Erythroblast (primary cell): ENCODE measurements at regions not wholly inside any gene's neighbourhood (a gene's known extent, or its start where the extent isn't known, plus 50 kb on each side); places are given as distances from the start of the nearest gene placed in this dataset.

Experiments
- DNase-seq, 2 experiments: peaks; one replicate each; lab custom pipeline; 2025; lab: John Stamatoyannopoulos, UW
- GATA1 ChIP-seq: IDR thresholded peaks from 2 replicates; pipeline ENCODE4 v1.6.1; 2011; ENCODE audit warnings: low read depth, mild to moderate bottlenecking, control low read depth, low read length, moderate library complexity
- POLR2A ChIP-seq: IDR thresholded peaks from 2 replicates; pipeline ENCODE4 v1.6.1; 2011; ENCODE audit warnings: mild to moderate bottlenecking, low read length

- no peak for DNase-seq
- no peak for TF ChIP-seq GATA1
- TF ChIP-seq POLR2A: no peak
Observed at GRCh38 chr3:174651951-174652350, 207.2 kb upstream of the NAALADL2 start.

GRCh38 chr3:174659511-174659910 is 199.6 kb upstream of the NAALADL2 start:
- no peak for DNase-seq
- no peak for TF ChIP-seq GATA1

DNA sequence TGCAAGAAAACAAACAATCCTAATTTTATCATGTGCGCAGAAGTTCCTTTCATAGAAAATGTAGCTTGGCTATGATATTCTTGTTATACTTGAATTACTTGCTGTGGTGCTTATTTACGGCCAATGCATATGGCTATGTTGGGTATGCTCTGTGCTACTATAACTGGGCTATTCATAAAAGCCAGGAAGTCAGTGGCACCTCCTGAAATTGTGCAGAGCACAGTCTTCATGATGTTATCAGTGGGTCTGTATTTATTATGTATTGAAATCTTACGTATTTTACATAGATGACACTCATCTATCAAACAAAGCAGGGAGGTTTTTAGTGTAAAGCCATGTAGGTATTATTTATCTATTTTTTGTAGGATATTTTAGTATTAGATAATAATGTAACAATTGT is 196.5 kb upstream of the NAALADL2 start:
- TF ChIP-seq POLR2A (no peak), GATA1 (no peak)
- no peak for DNase-seq

DNA sequence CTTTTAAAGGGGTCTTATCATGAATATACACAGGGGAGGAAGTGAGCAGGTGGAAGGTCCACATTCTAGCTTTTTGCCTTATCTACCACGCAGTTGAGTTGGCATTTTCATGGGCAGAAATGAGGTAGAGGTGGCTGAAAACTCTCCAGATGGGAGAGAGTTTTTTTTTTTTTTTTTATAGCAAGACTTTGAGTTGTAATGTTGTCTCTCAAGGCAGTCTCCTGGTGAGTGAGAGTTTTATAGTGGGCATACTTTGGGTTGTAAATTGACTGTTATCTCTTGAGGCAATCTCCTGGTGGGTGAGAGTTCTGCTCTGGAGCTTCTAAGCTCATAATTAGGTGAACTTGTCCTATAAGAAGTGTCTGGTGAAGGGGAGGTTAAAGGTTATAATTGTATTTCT is 191.7 kb upstream of the NAALADL2 start:
- no peak for TF ChIP-seq GATA1
- TF ChIP-seq POLR2A: no peak
- no peak for DNase-seq

DNA sequence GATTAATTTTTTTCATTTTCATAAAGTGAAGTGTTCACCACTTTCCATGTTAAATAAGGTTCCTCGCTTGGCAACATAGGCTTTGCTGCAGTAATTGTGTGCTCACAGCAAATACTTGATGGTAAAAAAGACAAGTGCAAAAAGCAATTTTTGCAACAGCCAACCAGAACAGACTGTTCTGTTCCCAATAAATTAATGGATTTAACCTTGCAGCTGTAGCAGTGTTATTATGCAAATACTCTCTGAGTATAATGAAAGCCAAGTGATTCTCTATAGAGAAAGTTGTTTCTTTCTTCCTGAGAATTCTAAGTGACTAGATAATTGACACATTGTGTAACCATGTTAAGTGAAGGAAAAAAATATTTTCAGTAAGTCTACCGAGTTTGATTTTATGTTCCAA is 183.7 kb upstream of the NAALADL2 start:
- TF ChIP-seq POLR2A (no peak), GATA1 (no peak)
- no peak for DNase-seq

DNA sequence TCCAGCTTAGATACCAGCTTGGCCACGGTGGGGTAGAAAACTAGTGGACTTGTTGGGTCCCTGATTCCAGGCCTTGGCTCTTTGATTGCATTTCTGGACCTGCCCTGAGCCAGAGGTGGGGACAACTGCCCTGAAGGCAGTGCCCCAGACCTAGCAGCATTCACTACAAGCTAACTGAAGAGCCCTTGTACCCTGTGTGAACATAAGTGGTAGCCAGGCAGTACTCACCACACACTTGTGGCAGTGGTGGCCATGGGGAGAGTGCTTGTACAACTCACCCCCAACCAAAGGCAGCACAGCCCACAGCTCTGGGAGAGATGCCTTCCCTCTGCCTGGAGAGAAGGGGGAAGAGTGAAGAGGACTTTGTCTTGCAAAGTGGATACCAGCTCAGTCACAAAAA is 177.3 kb upstream of the NAALADL2 start:
- TF ChIP-seq POLR2A: no peak
- TF ChIP-seq GATA1: no peak
- DNase-seq: no peak

DNA sequence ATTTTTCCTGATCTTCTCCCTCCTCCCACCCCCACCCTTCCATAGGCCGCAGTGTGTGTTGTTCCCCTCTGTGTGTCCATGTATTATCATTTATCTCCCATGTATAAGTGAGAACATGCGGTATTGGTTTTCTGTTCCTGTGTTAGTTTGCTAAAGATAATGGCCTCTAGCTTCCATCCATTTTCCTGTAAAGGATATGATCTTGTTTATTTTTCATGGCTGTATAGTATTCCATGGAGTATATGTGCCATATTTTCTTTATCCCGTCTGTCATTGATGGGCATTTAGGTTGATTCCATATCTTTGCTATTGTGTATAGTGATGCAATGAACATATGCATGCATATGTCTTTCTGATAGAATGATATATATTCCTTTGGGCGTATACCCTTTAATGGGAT is 173.3 kb upstream of the NAALADL2 start:
- DNase-seq: no peak
- no peak for TF ChIP-seq GATA1
- TF ChIP-seq POLR2A: no peak

DNA sequence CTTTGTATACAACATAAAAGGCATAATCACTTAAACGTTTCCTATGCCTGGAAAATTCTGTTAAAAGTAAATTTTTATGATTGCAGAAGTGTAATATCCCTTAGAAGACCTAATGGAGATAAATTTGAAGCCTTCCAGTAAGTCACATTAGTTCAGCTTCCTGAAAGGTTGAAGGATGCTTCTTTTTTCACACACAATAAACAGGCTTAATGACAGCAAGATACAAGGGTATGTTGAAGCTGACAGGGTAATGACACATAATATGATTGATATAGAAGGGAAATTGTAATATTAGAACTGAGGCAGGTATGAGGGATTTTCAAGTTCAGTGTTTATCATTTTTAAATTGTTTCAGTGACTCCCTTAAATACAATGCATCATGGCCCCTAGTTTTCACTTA is 161.8 kb upstream of the NAALADL2 start:
- no peak for TF ChIP-seq POLR2A
- no peak for TF ChIP-seq GATA1
- DNase-seq: no peak

GRCh38 chr3:174700736-174701135 is 158.4 kb upstream of the NAALADL2 start:
- no peak for TF ChIP-seq GATA1
- TF ChIP-seq POLR2A: no peak
- no peak for DNase-seq

DNA sequence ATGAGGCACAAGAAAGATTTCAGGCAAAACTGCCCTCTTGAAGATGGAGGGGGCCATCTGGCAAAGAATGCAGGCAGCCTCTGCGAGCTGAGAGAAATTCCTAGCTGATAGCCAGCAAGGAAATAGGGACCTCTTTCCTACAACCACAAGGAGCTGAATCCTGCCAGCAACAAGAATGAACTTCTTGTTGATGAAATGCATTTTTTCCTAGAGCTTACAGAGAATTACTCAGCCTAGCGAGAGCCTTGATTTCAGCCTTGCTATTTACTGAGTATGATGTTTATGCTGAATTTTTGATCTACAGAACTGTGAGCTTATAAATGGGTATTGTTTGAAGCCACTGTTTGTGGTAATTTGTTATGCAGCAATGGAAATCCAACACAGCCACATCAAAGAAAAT is 148.5 kb upstream of the NAALADL2 start:
- TF ChIP-seq POLR2A: no peak
- no peak for TF ChIP-seq GATA1
- DNase-seq: no peak

GRCh38 chr3:174715386-174715785 is 143.7 kb upstream of the NAALADL2 start:
- no peak for TF ChIP-seq POLR2A
- no peak for TF ChIP-seq GATA1
- no peak for DNase-seq

DNA sequence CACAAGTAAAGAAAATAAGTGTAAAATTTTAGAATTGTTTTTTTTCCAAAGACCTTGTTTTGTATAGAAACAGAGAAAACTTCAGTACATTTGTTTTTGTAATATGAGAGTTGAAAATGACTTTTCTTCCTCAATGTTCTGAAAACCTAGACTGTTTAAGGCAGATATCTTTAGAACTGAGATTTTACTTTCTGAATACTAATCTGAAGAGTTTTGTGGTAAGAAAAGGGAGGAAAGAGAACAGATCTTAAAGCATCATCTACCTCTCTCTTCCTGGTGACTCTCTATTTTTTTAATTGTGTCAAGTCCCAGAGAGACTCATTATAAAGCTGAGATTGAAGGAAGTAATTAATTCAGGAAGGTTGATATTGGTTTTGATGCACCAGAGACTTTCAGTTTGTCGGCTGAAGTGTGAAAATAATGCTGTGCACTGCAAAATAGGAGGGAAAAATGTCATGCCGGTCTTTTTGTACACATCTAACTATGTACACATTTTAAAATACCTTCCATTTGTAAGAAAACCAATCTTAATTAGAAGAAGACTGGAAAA is 142.1 kb upstream of the NAALADL2 start:
- DNase-seq: no peak
- TF ChIP-seq POLR2A: no peak

- DNase-seq: no peak
- TF ChIP-seq POLR2A (no peak), GATA1 (no peak)
Observed at GRCh38 chr3:174720717-174721116, 138.4 kb upstream of the NAALADL2 start.

DNA sequence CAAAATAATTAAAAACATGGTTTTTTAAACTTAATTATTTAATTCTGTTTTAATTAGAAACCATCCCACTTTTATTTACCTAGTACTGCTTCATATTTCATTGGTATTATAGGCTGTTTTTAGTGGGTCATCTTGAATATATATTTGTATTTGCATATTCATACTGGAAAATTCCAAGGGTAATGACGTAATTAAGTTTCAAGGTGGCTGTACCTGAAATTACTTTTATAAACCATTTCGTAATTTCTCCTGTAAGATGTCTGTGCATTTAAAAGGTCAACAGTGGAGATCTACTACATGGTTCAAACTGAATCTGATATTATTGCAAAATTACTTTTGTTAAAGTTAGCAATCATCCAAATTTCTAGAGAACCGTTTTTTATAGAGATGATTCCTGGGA is 133.8 kb upstream of the NAALADL2 start:
- TF ChIP-seq GATA1: no peak
- TF ChIP-seq POLR2A: no peak
- DNase-seq: no peak

DNA sequence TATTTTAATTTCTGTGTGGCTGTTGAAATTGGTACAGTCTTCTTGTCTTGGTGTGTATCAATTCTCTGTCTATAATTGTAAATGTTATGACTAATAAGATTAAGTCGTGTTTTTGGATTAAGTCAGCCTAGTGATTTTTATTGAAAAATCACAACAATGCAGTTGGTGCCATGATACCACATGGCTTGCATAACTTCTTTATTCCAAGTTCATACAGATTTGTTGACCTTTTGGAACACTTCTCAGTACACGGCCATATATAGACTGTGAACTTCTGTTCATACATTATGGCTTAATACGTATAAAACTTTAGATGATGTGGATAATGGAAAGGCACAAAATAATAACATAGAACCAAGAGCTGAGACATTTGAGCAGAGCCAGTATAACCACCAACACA is 121.2 kb upstream of the NAALADL2 start:
- TF ChIP-seq GATA1 (no peak), POLR2A (no peak)
- DNase-seq: no peak

- TF ChIP-seq GATA1 (no peak), POLR2A (no peak)
- DNase-seq: no peak
Observed at GRCh38 chr3:174749143-174749542, 110.0 kb upstream of the NAALADL2 start.
